Thyroid gland (tissue), 4 donors: ENCODE measurements at regions not wholly inside any gene's neighbourhood (a gene's known extent, or its start where the extent isn't known, plus 50 kb on each side); places are given as distances from the start of the nearest gene placed in this dataset.

Experiments
- CTCF ChIP-seq, 6 experiments: fragments of 200-600 bp in 3 of 6; fragments of 450-650 bp in 3 of 6; sonication (generic) in 3 of 6; IDR thresholded peaks; one replicate each; pipeline ENCODE4 v1.5.1; 2016 to 2019; ENCODE audit warnings: antibody characterized with exemption in 6 of 6, mild to moderate bottlenecking in 2 of 6, inconsistent platforms in 1 of 6, moderate library complexity in 1 of 6
- POLR2A ChIP-seq, 2 donors: fragments of 450-650 bp; IDR thresholded peaks; one replicate each; pipeline ENCODE4 v1.6.1; 2017; ENCODE audit warnings: antibody characterized with exemption in 2 of 2, mild to moderate bottlenecking in 2 of 2, moderate library complexity in 1 of 2

GRCh38 chr6:113664909-113665308 lies 192.2 kb upstream of the MARCKS start:
- no peak for TF ChIP-seq CTCF (IDR thresholded peaks at IDR 0.05)
- TF ChIP-seq POLR2A (IDR thresholded peaks at IDR 0.05), result no peak
